ENCODE measurements at regions not wholly inside any gene's neighbourhood (a gene's known extent, or its start where the extent isn't known, plus 50 kb on each side); places are given as distances from the start of the nearest gene placed in this dataset.
"Not testable (repeated sequence)": the region's sequence is repeated elsewhere in the genome, so short reads cannot be mapped to it uniquely, and the experiment has no call there.

DNA sequence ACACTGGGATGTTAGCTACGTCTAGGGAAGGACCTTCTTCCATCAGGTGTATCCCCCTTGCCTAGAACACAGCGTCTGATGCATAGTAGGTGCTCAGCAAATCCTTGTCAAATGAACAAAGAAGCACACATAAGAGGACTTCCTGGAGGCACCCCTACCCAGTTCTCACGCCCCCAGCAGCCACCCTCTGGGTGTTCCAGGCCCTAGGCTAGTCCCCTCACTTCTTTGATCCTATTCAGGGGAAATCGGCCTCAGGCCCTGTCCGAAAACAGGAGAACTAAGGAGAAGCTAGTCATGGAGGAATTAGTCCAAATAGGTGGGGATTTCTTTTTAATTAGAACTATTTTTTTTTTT, 84.7 kb upstream of the SIRPA start:
- DNase-seq: no peak

DNA sequence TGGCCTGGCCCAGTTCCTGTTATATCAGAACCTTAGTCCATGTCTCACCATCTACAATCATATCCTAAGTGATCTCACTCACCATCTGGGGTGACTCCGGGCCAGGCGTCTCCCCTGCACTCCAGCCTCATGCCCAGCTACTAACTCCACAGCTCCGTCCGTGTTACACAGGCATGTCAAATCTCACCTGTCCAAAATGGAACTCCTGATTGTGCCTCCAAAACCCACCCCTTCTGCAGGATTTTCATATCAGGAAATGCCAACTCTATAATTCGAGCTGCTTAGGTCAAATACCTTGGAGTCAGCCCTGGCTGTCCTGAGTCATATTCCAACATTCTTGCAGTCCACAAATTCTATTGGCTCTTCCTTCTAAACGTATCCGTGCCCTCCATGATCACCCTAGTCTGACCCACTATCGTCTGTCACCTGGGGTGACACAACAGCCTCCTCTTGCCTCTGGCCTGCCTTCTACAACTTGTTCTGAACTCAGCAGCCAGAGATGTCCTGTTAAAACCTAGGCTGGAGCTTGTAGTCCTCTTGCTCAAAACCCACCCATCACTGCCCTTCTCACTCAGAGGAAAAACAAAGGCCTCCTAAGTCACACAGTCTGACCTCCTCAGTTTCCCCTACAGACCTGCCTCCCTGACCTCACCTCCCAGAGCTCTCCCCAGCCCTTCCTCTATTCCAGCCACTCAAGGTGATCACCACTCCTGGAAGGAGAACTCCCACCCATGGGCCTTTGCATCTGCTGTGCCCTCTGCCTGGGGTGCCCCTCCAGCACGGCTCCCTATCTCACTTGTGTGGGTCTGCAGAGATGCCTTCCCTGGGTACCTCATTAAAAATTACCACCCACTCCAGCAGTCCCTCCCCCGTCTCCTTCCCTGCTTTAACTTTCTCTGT, 85.3 kb upstream of the SIRPA start:
- DNase-seq: no peak

DNA sequence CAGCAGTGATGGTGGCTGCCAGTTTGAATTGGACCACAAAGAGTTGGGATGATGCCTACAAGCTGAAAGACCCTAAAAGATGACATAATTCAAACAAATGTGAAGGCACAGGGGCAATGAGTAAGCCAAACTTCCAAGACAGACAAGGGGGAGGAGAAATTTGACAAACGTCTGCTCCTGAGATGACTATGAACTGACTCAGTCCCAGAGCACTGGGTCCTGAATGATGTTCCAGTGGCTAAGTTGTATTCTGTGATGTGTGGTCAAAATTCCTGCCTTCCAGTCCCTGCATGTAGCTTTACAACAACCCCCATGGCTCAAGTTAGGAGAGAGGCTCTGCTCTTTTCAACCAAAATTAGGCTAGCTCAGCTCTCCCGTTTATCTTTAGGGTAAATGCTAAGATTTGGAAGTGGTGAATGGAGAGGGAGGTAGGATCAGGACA, 86.1 kb upstream of the SIRPA start:
- DNase-seq: no peak

DNA sequence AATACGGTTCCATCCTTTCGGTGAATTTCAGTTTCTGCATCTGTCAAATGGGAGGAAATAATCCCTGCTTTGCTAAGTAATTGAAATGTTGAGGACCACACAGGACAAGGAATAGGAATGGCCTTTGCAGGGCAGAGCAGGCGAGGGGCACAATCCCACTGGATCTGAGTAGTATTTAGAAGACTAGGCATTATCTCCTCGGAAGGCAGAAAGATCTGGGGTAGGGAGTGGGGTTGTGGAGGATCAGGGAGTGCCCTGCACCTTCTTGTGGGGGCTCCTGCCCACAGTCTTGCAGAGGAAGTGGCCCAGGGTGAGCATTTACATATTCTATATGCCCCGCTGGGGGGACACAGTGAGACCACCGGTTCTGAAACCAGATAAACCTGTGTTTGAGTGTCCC, 87.1 kb upstream of the SIRPA start:
- no peak for DNase-seq

DNA sequence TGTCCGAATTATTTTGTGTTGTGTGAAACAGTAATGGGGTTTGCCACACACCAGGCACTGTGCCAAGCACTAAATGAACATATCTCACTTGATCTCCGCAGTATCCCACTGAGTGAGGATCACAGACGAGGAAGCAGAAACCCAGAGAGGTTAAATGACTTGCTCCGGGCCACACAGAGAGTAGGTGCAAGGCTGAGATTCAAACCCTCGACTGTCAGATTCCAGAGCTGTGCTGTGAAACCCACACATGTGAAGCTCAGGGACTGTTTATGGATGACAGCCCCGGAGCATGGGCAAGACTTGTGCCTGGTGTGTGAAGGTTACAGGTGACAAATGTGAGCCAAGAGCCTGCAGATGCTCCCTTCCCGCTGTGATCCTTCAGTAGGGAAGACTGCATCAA, 87.8 kb upstream of the SIRPA start:
- DNase-seq: no peak

DNA sequence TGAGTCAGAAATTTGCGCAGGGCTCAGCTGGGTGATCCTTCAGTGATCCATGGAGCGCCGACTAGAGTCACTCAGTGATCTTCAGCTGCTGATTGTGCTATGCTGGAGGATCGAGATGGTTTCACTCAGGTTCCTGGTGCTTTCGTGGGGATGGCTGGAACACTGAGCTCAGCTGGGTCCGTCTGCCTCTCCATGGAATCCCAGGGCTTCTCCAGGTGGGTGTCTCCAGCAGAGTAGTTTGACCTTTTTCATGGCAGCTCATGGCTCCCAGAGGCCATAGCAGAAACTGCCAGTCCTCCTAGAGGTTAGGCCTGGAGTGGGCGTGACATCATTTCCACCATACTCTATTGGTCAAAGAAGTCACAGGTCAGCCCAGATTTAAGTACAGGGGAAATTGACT, 88.8 kb upstream of the SIRPA start:
- DNase-seq: no peak

DNA sequence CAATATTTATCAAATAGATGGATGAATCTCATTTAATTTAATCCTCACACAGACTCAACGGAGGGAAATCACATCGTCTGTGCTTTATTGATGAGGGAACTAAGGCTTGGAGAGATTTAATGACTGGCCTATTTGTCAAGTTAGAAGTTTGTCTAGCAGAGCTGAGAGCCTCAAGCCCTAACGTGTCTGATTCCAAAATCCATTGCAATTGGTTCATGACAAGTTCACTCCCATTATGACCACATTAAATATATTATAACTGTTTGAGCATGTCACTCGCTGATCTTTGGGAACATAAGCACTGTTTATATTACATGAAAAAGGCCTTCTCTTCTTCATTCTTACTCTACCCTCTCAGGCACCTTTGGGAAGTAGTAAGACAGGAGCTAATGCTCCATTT, 89.4 kb upstream of the SIRPA start:
- DNase-seq: no peak

DNA sequence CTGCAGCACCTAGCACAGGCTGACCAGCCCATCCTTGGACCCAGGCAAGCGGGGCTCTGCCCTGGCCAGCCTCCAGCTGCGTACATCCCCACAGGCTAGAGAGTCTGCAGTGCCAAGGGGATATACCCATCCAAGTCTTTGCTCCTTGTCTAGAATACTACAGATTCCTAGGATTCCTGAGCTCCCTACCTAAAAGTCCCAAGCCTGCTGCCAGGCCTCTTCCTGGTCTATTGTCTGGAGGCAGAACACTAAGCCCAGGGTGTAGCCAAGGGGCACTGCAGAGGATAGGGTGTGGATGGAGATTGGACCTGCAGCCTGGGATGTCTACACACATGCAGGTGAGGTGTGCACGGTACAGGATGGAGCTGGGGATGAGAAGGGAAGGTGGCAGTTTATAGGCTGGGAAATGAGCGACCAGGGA, 90.0 kb upstream of the SIRPA start:
- DNase-seq: no peak

DNA sequence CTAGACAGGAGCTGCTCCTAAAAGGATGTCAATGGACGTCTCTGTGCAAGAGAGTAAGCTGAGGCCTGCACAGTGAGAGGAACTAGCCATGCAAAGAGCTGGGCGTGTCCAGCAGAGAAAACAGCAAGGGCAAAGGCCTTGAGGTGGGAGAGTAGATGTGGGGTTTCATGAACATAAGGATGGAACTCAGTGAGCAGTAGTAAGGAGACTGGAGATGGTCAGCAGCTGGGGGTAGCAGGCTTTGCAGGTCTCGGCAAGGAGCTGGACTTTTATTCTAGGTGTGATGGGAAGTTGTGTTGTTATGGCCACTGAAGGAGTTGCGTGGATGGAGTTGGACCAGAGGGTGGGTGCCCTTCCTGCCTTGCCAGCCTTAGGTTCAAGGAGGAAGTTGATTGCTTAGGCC, 90.7 kb upstream of the SIRPA start:
- no peak for DNase-seq

DNA sequence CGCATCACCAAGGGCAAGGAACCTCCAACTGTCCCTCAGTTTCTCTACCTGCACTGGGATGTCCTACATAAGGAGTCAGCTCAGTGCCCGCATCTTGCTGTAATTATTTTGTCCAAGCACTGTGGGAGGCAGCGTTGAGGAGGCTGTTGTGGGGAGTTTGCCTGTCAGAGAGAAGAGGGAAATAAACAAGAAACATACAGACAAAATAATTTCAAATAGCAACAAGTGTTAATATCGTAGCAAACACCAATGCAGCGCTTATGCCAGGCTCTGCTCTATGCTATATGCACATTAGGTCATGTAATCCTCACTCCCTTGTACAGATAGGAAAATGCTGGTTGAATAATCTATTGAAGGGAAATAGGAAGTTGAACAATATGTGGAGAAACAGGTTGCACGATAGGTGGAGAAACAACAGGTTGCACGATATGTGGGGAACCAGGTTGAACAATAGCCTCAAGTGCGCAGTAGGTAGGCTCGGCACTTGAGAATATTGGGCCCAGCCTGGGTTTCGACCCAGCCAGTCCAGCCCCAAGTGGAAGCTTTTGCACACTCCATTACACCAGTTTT, 91.2 kb upstream of the SIRPA start:
- no peak for DNase-seq

DNA sequence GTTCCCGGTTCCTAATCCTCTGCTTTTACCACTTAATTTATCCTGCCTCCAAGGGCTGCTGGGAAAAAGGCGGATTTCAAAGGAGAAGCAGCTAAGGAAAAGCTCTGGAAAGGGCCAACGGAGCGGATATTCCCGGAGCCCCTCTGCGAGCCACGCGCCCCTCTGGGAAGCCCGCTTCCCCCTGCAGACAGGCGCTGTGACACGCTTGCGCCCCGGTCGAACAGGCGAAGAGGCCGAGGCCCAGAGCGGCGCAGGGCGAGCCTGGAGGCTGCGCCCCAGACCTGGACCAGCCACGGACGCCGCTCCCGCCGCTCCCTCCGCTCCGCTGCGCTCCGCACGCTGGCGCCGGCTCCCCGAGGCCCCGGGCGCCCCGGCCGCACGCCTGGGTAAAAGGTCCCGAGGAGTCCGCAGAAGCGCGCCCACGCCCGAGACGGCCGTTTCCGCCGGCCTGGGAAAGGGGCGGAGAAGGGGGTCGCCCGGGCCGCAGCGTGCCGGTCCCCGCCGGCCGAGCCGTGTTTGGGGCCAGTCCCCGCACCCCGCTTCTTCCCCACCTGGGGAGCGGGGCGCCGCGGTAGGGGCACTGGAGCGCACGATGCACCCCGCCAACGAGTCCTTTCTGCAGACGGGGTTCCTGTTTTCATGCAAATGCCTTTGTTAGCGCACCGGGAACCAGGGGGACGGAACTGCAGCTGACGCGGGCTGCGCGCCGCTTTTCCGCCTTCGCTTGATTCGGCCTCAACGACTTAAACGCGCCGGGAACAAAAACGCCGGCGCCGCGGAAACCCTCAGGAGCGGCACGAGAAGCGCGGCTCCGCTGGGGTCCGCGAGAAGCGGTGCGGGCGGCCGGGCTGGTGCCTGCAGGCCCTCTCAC, 91.9 kb upstream of the SIRPA start:
- DNase-seq: no peak

DNA sequence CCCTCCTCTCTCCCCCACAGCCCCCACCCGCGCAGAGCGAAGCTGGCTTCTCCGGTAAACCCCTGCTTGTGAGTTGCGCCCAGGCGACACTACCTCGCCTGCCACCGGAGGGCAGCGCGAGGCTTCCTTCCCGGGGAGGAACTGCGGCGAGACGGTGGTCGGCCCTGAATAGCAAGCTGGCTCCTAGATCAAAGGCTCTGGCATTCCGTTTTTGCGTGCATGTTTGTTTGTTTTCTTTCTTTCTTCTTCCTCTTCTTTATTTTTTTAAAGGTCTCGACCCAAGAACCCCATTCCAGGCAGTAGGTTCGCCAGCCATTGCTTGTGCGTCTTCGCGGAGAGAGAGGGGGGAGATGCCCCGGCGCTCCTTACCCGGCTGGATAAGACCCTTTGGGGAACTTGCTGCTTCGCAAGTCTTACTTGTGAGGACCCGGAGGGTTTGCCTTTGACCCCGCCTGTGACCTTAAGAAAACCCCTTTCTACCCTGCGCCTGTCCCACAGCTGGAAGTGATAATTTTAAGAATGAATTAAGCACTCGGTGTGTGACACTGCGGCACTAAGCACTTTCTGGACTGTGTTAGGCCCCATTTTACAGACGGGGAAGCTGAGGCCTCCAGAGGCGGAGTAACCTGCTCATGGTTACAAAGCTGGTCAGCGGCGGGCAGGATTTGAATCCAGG, 92.7 kb upstream of the SIRPA start:
- no peak for DNase-seq

DNA sequence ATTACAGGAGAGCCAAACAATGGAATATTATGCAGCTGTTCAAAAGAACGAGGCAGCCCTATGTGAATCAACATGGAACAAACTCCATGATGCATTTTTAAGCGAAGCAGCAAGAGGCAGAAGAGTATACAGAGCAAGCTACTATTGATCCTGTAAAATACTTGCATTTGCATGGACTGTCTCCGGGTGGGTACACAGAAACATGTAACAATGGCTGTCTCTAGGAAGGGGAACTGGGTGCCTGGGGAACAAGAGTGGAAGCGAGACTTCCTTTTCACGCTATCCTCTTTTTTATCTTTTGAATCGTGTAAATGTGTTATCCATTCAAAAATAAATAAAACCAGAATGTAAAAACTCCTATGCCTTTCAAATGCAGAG, 93.3 kb upstream of the SIRPA start:
- DNase-seq: no peak

DNA sequence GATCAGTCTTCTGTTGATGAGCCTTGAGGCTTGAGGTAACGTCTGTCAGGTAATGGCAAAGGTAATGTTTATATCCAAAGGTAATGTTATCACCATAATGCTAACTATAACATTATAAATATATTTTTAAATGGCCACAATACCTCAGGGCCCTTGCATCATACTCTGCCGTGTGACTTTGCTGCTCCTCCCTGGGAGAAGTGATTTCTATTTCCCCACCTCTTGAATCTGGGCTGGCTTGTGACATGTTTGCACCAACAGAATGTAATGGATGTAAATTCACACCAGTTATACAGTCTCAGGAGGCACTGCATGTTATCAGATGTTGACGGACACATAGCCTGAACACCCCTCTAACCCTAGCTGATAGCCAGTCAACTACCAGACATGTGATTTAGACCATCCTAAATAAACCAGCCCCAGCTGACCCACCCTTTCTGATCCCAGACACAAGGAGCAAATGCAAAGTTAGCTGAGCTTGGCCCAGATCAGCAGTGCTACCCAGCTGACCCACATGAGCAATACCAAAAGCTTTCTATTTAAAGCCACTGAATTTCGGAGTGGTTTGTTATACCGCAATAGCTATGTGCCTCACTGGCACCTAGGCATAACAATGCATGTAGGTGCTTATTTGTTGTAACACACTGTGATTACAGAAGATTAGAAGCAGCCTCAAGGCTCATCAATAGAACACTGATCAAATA, 93.8 kb upstream of the SIRPA start:
- no peak for DNase-seq

DNA sequence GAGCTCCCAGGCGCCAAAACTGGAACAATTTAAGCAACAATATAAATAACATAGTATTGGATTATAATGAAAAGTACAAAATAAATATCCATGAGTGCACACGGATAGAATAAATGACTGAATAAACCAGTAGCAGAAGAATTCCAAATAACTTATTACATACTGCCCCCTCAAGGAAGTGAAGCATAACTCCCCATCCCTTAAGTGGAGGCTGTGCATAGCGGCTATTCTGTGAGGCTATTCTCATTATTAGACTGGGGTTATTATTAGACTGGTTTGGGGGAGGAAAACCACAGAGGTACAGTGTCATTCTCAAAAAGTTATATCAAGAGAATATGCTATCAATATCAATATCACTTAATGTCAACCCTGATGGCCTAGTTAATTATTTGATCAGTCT, 94.4 kb upstream of the SIRPA start:
- no peak for DNase-seq

DNA sequence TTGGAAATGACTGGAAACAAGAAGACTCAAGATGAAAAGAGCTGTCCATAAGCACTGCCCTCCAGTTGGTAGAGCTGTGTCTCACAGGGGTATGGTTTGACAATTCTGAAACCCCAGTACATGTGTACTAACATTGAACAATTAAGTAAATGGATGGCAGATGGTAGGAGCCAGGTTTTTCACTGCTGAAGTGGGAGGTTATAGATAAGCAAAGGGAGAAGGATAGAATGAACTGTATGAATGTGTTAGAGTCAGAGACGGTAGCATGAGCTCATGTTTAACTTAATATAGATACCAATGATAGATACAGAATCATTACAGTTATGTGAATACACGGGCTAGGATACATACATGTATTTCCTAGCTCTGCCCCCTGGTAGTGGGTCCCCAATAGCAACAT, 95.0 kb upstream of the SIRPA start:
- no peak for DNase-seq

DNA sequence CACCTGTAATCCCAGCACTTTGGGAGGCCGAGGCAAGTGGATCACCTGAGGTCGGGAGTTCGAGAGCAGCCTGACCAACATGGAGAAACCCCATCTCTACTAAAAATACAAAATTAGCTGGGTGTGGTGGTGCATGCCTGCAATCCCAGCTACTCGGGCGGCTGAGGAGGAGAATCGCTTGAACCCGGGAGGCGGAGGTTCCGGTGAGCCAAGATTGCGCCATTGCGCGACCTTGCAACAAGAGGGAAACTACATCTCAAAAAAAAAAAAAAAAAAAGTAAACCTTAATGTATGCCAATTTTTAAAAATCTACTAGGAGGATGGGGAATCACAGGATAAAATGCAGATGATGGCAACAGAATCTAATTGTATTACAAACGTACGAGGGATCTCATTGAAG, 95.5 kb upstream of the SIRPA start:
- not testable (repeated sequence) for DNase-seq

DNA sequence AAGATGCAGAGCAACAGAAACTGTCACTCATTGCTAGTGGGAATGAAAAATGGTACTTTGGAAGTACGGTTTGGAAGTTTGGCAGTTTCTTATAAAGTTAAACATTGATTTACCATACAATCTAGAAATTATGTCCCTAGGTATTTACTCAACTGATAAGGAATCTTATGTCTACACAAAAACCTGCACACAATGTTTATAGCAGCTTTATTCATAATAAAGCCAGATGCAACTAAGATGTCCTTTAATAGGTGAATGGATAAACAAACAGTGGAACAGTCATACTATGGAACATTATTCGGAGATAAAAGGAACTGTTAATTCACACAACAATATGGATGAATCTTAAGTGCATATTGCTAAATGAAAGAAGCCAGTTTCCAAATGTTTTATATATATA, 96.2 kb upstream of the SIRPA start:
- no peak for DNase-seq

DNA sequence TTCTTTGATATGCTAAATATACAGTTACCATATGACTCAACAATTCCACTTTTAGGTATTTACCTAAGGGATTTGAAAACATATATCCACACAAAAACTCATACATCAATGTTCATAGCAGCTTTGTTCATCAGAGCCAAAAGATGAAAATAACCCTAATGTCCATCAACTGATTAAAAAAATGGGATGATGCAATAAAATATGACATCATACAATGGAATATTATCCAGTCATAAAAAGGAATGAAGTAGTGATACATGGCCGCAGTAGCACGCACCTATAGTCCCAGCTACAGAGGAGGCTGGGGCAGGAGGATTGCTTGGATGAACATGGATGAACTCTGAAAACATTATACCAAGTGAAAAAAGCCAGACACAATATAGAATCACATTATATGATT, 101.4 kb upstream of the SIRPA start:
- no peak for DNase-seq

DNA sequence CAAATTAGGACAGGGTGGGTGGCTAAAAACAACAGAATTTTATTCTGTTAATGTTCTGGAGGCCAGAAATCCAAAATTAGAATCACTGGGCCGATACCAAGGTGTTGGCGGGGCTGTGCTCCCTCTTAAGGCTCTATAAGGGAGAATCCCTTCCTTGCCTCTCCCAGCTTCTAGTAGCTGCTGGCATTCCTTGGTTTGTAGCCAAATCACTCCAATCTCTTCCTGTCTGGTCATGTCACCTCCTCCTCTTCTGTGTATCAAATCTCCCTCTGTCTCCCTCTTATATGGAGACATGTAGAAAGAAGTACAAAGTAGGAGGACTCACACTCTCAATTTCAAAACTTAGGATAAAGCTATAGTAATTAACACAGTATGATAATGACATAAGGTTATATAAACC, 102.9 kb upstream of the SIRPA start:
- no peak for DNase-seq

DNA sequence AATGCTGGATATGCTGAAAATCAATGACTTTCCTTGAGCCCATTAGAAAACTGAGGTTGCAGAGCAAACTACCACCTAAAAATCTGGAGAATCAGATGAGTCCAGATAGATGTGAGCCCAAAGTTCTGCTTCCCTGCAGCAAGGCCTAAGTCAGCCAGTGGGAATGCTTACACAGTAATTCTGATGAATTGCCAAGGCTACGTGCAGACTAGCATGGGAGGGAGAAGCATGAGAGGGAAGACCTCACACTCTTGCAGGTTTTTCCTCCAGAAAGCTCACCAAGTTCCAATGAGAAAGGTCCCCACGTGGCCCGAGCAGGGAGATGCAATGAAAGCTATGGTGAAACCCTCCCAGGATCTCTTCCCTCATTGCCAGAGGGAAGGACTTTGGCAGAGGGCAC, 104.8 kb upstream of the SIRPA start:
- DNase-seq: no peak

DNA sequence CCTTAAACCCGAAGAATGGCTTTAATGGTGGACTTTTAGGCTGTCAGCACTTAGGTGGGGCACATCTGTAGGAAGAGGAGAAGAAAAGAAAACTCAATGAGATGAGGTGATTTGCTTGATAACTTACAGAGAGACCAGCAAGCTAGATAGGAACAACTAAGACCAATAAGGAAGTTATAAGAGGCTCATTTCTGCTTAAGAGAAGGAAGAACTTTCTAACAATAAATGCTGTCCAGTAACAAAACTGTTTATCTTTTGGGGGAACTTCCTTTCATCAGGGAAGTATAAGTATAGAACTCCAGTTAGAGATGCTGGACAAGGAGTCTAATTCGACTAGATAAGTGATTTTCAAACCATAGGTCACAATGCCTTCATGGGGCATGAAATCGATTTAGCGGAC, 107.2 kb upstream of the SIRPA start:
- DNase-seq: no peak

DNA sequence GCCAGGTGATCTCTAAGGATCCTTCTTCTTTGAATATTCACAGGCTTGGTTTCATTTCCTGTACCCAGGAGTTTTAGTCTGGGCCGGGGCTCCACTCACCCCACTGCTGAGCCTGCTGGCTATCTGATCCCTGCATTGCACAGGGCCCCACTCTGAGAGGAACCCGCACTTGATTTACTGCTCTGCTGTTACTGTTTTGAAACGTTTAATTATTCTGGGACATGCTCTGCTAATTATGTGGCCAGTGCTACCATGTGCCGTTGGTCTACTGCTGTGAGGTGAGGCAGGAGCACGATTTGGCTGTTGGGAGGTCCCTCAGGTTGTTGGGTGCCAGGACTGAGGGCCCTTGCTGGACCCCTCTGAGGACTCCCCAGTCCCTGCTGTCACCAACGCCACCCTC, 108.7 kb upstream of the SIRPA start:
- DNase-seq: no peak
